ENCODE measurements at regions not wholly inside any gene's neighbourhood (a gene's known extent, or its start where the extent isn't known, plus 50 kb on each side); places are given as distances from the start of the nearest gene placed in this dataset.

DNA sequence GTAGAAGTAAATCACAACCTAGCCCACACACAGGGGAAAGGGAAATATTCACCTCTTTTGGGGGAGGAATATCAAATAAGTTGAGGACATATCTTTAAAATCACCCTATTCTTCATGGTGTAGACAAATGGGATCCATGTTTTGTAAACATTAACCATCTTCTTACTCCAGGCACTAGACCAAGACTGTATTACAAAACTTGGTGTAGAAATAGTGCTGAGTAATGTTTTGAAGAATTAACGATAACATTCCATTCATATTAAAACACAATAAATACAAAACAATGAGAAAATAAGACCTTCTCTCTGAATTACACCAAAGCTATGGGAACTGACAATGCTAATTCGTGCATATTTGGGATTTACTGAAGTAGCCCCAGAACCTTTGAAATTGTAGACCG is 633.6 kb downstream of the BCL11B start:
- no peak overlapping the region for H3K27ac ChIP-seq
- H3K36me3 ChIP-seq, result no peaks in the 10 kb centered on the region
- intact Hi-C loops (cut with DNase I), result no loop called here
- no peaks in the 10 kb centered on the region for H3K27me3 ChIP-seq
- TF ChIP-seq POLR2A (IDR thresholded peaks at IDR 0.05), result no peak
- TF ChIP-seq, protein P1, sequence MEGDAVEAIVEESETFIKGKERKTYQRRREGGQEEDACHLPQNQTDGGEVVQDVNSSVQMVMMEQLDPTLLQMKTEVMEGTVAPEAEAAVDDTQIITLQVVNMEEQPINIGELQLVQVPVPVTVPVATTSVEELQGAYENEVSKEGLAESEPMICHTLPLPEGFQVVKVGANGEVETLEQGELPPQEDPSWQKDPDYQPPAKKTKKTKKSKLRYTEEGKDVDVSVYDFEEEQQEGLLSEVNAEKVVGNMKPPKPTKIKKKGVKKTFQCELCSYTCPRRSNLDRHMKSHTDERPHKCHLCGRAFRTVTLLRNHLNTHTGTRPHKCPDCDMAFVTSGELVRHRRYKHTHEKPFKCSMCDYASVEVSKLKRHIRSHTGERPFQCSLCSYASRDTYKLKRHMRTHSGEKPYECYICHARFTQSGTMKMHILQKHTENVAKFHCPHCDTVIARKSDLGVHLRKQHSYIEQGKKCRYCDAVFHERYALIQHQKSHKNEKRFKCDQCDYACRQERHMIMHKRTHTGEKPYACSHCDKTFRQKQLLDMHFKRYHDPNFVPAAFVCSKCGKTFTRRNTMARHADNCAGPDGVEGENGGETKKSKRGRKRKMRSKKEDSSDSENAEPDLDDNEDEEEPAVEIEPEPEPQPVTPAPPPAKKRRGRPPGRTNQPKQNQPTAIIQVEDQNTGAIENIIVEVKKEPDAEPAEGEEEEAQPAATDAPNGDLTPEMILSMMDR (IDR thresholded peaks at IDR 0.05), result no peak
- no peaks in the 10 kb centered on the region for H3K4me1 ChIP-seq
- no peak overlapping the region for H3K4me3 ChIP-seq (replicated peaks in 1 of 3)
- H3K9me3 ChIP-seq, result no peaks in the 10 kb centered on the region
- WGBS, 2 donors, result 91 to 96% methylated on average over 3 of the region's 3 CpGs
- no peak for DNase-seq

DNA sequence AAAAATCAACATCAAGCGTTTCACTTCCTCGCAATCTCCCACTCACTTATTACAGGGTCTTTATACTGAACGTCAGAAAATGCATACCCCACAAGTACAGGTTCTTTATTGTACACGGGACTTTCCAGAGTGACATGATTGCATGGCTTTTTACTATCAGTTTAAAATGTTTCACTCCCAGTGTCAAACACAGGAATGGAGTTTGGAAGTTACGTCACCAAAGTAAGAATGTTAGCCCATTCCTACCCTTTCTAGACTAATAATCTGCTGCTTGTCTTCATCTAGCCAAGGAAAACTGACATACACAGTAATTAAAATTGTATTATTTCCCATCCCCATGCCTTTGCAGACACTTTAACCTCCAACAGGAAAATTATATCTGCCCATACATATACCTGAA is 624.2 kb downstream of the BCL11B start:
- Histone ChIP-seq H3K9me3 (no peaks in the 10 kb centered on the region), H3K27ac (no peak overlapping the region), H3K4me3 (replicated peaks in 1 of 3) (no peak overlapping the region), H3K27me3 (no peaks in the 10 kb centered on the region), H3K36me3 (no peaks in the 10 kb centered on the region), H3K4me1 (no peaks in the 10 kb centered on the region)
- WGBS, 2 donors, result 85 to 89% methylated on average over 5 of the region's 5 CpGs
- TF ChIP-seq POLR2A (IDR thresholded peaks at IDR 0.05), result no peak
- TF ChIP-seq, protein P1 (IDR thresholded peaks at IDR 0.05), result no peak
- DNase-seq, result no peak
- intact Hi-C loops (cut with DNase I), result no loop called here

DNA sequence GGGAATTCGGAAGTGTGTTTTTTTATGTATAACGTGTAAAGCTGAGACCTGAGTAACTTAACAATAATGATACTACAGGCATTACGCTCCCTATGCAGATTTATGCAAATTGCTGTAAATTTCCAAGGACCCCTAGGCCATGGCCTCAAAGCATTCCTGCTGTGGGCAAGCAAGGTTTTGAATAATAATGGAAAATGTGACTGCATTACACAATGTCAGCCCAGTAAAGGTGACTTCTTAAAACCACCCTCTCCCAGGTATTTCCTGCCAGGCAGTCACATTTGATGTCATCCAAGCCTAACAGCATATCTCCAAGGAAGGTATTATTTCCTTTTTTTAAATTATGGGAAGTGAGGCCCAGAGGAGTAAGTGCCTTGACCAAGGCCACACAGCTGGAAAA is 621.0 kb downstream of the BCL11B start:
- Histone ChIP-seq H3K27me3 (no peaks in the 10 kb centered on the region), H3K27ac (no peak overlapping the region), H3K4me1 (no peaks in the 10 kb centered on the region), H3K9me3 (no peaks in the 10 kb centered on the region), H3K4me3 (replicated peaks in 1 of 3) (no peak overlapping the region), H3K36me3 (no peaks in the 10 kb centered on the region)
- intact Hi-C loops (cut with DNase I), result no loop called here
- no peak for TF ChIP-seq POLR2A (IDR thresholded peaks at IDR 0.05)
- TF ChIP-seq, protein P1 (IDR thresholded peaks at IDR 0.05), result no peak
- DNase-seq, result no peak
- 83 to 89% methylated on average over 3 of the region's 3 CpGs for WGBS, 2 donors

DNA sequence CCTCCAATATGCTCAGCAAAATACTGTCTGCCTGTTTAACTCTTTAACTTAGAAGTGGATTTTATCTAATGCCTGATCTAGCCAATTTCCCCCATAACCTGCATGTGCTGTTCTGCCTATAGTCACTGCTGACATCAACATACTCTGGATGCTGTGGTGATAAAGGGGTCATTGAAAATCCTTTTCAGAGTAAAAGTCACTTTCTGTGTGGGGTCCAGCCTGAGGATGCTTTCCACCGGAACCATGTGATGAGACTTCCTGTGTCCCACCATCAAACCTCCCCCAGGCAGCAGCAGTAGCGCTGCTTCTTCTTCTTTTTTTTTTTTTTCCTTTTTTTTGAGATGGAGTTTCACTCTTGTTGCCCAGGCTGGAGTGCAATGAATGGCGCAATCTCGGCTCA is 607.0 kb downstream of the BCL11B start:
- intact Hi-C loops (cut with DNase I), result no loop called here
- no peak for DNase-seq
- Histone ChIP-seq H3K36me3 (no peaks in the 10 kb centered on the region), H3K9me3 (no peaks in the 10 kb centered on the region), H3K27ac (no peak overlapping the region), H3K4me3 (replicated peaks in 1 of 3) (no peak overlapping the region), H3K27me3 (no peaks in the 10 kb centered on the region), H3K4me1 (no peaks in the 10 kb centered on the region)
- TF ChIP-seq, protein P1 (IDR thresholded peaks at IDR 0.05), result no peak
- no peak for TF ChIP-seq POLR2A (IDR thresholded peaks at IDR 0.05)
- 64 to 73% methylated on average over 4 of the region's 4 CpGs for WGBS, 2 donors

DNA sequence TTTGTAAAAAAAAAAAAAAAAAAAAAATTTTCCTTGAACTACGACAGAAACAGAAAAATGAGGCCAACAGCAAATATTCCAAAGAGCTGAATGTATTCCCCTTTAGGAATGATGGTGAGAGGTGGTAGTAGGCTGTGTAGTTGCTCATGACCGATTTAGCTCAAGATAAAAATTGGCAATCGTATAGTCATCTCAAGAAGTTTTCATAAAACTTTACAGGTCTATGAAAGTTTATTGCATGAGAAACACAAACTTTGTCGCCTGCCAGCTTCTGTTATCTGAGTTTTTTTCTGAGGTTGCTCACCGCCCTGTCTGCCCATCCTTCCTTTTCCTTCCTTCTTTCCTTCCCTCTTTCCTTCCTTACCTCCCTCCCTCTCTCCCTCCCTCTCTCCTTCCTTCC is 605.5 kb downstream of the BCL11B start:
- Histone ChIP-seq H3K27me3 (no peaks in the 10 kb centered on the region), H3K4me1 (no peaks in the 10 kb centered on the region), H3K36me3 (no peaks in the 10 kb centered on the region), H3K27ac (no peak overlapping the region), H3K9me3 (no peaks in the 10 kb centered on the region), H3K4me3 (replicated peaks in 1 of 3) (no peak overlapping the region)
- 60 to 77% methylated on average over 5 of the region's 5 CpGs for WGBS, 2 donors
- TF ChIP-seq, protein P1 (IDR thresholded peaks at IDR 0.05), result no peak
- DNase-seq, result no peak
- intact Hi-C loops (cut with DNase I), result no loop called here
